ENCODE measurements at regions not wholly inside any gene's neighbourhood (a gene's known extent, or its start where the extent isn't known, plus 50 kb on each side); places are given as distances from the start of the nearest gene placed in this dataset.
"Not testable (repeated sequence)": the region's sequence is repeated elsewhere in the genome, so short reads cannot be mapped to it uniquely, and the experiment has no call there.

DNA sequence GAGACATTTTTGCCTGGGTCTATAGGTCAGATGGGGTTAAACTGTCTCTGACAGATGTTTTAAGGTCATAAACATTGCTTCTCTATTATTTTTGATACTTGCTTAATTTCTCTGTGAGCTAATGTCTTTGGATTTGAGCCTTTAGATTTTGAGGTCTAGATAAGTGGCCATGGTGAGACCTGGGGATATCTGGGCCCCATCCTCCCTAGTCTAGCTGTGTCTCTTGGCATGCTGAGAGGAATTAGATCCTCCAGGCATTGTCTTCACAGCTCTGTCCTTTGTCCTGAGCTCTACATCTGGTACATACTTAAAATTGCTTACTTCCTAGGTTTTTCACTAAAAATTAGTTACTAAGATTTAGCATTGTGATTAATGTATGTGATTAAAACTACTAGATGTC lies 265.0 kb upstream of the NPSR1 start:
- DNase-seq (ENCODE audit: low spot score), result no peak

DNA sequence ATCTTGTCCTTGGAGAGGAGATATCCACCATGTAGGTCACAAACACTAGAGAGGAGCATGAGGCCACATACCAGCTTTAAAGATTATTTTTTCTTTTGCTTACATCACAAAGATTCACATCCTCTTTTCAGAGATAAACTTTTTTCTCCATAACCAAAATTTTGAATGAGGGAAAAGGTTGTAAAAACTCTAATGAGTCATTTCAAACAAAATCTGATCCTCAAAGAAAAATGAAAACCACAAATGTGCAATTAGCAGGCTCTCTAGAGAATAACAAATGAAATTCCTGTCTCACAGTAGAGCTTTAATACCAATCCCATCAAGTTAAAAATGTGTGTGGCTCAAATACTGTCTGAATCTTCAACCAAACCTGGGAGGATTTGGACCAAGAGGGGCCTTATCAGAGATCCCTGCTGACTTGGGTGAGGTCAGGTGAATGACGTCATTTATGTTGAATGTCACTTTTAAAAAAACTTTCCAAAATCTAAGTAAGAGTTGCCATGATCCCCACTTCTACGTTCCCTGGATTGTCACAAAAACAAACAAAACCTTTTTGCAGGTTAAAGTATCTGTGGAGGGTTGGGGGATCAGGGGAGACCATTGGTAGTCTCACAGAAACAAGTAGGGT lies 261.5 kb upstream of the NPSR1 start:
- no peak for DNase-seq (ENCODE audit: low spot score)

DNA sequence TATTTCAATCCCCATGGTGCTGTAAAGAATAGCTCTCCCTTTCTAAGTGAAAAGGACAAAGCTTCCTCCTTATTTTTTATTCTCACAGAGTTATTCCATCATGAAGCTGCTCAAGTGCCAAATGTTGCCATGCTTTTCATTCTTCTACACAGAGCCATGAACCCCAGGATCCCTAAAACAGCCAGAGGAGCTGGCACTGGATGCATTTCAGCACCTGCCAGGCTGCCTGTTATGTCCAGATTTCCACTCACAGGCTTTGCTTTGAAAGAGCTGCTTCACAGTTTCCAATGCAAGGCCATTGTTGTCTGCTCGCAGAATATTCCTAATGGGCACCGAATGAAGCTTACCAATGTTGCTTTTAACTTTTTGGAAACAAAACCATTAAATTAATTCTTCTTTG lies 256.2 kb upstream of the NPSR1 start:
- DNase-seq (ENCODE audit: low spot score), result no peak

DNA sequence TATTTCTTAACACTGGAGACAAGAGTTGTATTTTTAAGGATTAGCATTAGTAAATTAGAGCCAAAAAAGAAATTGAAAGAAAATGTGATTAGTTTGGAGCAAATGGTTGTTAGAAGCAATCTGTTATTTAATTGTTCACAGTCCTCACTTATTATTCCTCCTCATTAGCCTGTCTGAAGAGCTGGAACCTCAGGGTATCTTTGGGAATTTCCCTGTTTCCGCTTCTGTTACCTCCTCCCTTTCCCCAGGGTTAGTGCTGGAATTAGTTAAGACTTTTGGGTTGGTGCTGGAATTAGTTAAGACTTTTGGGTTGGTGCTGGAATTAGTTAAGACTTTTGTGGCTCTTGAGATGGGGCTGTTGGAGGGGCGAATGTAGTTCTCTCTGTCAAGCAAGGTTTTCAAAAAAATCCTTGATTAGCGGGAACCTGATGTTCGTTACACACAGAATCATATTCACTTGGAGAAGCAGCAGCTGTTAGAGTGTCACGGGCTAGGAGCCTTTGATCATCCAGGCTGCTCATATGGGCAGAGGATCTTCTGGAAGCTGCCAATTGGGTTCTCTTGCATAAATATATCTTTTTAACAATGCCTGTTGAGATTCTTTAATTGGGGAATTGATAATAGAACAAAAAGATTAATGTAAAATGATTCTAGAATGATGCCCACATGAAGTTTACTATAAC lies 251.0 kb upstream of the NPSR1 start:
- DNase-seq (ENCODE audit: low spot score), result no peak

DNA sequence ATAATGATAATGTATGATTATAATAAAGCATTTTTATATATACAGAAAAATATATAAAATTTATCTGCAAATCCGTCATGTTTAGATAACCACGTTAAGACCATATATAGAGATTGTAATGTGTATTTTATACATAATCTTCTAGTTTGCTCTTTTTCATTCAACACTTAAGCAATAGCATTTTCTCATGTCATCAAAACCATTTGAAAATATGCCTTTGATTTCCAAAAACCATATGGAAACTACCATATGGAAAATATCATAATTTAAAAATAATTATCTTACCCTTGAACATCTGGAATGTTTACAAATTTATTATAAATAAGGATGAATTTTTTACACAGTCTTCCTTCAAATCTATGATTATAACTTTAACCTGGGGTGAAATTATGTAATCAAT lies 250.4 kb upstream of the NPSR1 start:
- no peak for DNase-seq (ENCODE audit: low spot score)

DNA sequence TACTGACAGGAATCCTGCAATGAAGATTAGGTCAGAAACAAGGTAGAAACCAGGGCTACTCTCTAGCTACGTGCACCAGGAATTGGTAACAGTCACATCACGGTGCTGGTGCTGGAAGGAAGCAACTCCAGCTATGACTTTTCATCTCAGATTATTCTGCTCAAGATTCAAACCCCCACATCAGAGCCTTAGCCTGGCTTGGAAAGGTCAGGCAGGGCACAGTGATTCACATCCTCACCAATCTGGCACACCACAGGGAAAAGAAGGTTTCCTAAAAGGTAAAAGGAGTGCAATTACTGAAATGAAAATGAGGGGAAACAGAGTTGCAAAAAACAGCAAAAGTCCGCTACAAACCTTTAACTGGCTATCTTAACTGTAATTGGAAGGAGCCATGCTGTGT lies 240.2 kb upstream of the NPSR1 start:
- no peak for DNase-seq (ENCODE audit: low spot score)

DNA sequence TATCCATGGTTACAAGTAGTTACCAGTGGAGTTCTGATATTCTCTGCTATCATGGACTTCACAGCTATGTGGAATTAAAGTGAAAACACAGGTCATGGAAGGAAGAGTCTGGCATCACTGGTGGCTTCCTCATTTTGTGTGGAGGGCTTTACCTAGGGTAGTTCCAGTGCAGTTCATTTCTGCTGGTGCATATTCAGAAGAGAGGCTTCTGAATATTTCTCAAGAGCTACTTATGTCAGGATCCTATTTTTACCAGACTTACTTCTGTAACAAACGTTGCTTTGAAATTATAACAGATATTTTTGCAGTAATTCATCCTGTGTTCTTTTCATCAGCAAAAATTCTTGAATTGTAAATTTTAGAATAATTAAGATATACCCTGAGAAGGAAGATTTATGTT lies 236.5 kb upstream of the NPSR1 start:
- no peak for DNase-seq (ENCODE audit: low spot score)

DNA sequence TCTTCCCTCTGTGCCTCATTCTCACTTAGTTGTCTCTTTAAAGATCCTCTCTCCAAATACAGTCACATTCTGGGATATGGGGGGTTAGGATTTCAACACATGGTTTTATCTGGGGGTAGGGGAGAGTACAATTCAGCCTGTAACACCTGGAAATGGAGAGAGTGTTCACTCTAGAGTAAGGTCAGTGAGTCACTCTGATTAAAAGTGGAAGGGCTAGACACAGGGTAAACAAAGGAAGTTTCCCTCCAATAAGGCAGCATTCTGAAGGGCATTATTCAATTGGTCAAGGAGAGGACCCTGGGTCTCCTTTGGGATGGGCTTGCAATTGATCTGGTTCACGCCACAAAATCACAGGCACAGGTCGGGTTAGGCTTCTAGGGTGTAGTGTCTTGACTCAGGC lies 232.8 kb upstream of the NPSR1 start:
- no peak for DNase-seq (ENCODE audit: low spot score)

DNA sequence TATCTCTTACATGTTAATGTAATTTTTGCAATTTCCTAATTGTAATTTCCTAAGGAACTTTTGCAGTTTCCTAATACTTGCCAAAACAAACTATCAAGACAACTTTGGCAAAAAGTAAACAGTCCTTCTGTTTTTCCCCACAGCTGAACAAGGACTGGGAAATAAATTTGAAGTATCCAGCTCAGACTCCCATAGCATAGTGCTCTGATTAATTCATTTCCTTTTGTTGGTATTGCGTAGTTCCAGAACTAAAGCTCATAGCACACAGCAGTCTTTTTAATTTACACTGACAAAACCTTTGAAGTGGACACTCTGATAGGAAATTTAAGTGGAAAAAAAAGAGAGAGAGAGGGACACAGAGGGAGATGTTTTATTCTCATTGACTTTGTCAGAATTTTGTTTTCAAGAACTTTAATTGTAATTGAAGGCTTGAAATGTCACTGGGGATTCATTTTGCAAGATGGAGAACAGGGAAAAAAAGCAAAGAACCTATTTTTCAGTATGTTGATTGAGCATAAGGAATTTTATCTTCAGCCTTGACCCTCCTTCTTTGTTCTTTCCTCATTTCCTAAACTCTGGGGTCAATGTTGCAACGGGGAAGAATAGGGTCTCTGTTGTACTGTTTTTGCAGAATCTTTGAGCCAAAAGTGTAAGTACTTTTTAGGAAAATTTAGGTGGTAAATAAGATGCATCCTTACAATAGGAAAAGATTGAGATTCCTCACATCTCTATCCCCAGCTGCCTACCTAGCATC lies 232.2 kb upstream of the NPSR1 start:
- no peak for DNase-seq (ENCODE audit: low spot score)

DNA sequence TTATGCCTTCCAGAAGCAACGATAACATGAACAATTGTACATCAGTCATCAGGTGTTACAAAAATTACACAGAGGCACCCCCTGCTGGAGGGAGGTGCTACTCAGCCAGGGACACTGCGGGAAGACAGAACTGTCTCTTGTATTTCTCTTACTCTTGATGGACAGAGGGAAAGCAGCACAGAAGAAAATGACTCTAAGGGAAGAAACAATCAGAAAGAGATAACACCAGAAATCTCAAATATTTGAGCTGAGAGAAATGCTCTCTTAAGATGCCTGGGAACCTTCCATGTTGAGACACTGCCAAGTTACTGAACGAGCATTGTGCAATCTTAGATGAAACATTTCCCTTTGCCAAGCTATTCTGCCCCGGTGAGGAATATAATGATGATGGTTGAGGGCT lies 227.6 kb upstream of the NPSR1 start:
- DNase-seq (ENCODE audit: low spot score), result no peak

DNA sequence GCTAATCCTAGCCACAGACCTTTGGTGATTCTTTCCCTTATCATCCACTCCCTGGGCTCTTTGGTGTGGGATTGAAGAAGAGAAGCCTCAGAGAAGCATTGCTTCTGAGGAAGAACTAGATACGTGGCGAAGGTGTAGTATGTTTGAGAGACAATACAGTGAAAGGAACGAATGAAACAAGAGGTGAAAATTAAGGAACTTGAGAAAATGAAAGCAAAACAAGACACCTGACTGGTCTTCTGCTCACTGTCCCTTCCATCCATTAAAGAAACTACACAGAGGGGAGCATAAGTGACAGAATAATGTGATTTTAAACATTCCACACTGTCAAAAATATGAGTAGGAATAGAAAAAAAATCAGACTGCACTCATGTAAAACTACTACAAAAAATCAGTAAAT lies 219.6 kb upstream of the NPSR1 start:
- DNase-seq (ENCODE audit: low spot score), result no peak

DNA sequence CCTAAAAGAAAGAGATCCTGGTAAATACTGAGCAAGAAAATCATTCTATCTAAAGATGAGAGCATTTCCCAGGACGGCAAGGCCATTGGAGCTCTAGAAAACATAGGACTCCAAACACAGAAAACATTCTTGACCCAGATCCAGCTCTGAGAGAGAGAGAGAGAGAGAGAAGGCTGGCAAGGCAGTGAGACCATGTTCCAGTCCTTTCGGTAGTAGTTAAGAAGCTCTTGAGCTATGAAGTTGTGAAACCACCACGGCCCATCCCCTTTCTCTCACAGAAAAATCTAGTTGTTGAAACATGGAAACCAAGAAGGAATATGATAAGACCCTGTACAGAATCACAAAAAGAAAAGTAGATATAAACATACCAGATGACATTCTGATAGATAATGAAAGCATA lies 212.4 kb upstream of the NPSR1 start:
- DNase-seq (ENCODE audit: low spot score), result no peak

DNA sequence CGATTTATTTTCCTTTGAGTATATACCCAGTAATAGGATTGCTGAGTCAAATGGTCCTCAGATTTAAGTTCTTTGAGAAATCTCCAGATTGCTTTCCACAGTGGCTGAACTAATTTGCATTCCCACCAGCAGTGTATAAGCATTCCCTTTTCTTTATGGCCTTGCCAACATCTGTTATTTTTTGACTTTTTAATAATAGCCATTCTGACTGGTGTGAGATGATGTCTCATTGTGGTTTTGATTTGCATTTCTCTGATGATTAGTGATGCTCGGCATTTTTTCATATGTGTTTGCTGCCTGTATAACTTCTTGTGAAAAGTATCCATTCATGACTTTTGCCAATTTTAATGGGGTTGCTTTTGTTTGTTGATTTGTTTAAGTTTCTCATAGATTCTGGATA lies 209.5 kb upstream of the NPSR1 start:
- not testable (repeated sequence) for DNase-seq (ENCODE audit: low spot score)

DNA sequence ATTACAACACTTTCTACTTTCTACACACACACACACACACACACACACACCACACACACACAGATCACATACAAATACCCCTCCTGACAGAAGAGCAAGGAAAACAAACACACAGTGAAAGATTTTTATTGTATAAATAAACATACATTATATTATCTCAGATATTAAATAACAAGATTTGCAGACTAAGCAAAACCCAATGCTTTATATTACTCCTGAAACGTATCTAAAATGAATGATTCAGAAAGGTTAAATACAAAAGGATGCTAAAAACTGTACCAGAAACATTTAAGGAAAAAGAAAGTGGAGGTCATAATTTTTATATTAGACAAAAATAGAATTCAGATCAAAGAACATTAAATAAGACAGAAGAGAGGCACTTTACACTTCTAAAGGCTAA lies 208.3 kb upstream of the NPSR1 start:
- DNase-seq (ENCODE audit: low spot score), result no peak

DNA sequence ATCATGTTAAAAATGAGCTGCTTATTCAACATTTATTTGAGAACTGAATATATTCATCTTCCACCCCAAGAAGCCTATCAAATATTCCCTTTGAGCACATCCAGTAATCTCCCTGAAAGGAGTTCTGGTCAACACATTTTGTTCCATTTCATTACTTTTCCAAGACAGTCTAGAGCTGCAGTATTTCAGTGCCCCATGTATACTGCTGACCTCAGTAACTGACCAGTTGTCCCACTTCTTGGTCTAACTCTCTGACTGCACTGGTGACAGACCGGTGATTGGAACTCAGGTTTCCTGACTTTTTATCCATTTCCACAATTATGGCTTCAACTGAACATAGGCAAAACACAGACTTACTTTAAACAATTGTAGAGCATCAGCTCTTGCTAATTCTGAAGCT lies 206.8 kb upstream of the NPSR1 start:
- no peak for DNase-seq (ENCODE audit: low spot score)

DNA sequence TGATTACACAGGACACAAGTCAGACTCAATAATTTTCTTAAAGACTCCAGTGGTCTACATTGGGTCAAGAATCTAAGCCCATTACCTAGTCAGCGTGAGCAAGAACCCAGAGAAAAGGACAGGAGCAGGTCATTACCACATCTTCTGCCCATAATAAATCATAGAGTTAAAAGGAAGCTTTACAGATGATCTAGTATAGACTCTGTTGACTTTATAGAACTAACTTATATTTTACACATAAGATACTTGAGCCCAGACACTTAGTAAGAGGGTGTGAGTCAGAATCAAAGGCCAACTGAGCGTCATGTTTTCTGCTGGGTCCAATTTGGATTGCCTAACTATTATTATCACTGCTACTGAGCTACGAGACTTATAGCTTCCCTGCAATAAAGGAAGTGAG lies 206.1 kb upstream of the NPSR1 start:
- DNase-seq (ENCODE audit: low spot score), result no peak

DNA sequence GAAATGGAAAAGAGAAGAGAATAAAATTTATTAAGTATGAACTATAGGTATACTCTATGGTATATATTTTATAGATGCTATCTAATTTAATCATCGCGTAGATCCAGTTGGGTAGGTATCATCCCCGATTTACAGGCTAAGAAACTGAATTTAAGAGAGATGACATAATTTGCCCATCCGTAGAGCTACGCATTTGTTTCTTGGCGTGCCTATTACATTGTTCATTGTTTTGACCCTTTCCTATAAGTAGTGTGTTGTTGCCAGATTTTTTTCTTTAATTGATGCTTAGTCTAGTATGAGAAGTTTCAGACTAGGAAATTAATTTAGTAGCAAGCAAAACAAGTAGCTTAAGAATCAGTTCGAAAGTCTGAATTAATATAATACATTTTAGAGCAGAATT lies 205.7 kb upstream of the NPSR1 start:
- DNase-seq (ENCODE audit: low spot score), result no peak

DNA sequence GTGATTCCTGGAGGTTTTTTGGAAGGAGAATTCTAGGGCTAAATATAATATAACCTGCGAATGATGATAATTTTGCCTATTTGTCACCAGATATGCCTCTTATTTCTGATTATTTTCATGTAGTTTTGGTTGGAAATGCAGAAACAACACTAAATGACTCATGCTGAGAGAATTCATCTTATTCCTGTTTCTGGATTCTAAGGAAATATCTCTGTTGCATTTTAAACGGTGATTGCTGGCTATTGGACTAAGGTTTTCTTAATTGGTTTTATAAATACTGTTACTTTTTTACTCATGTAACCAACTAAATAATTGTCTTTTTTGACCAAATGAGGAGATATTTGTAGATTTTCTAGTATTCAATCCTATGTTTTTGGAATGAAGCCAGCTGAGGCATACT lies 204.9 kb upstream of the NPSR1 start:
- no peak for DNase-seq (ENCODE audit: low spot score)

DNA sequence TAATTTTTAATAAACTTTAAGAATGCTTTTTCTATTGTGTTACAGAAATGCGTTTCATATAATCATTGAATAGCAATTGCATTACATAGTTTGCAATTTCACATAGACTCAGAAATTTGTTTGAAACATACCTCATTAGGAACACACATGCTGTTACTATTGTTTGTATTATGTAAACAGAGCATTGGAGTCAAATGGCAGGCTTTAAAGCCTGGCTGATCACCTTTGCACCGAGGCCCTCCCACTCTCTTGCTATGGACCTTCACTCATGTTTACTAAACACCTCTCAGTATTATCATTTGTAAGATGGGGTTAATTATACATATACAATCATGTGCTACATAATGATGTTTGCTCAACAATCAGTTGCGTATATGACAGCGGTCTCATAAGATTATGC lies 203.6 kb upstream of the NPSR1 start:
- no peak for DNase-seq (ENCODE audit: low spot score)

DNA sequence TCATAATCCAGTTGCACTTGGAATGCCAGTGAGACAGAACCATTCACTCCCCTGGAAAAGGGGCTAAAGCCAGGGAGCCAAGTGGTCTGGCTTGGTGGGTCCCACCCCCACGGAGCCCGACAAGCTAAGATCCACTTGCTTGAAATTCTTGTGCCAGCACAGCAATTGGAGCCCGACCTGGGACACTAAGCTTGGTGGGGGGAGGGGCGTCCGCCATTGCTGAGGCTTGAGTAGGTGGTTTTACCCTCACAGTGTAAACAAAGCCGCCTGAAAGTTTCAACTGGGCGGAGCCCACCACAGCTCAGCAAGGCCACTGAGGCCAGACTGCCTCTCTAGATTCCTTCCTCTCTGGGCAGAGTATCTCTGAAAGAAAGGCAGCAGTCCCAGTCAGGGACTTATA lies 200.7 kb upstream of the NPSR1 start:
- no peak for DNase-seq (ENCODE audit: low spot score)

DNA sequence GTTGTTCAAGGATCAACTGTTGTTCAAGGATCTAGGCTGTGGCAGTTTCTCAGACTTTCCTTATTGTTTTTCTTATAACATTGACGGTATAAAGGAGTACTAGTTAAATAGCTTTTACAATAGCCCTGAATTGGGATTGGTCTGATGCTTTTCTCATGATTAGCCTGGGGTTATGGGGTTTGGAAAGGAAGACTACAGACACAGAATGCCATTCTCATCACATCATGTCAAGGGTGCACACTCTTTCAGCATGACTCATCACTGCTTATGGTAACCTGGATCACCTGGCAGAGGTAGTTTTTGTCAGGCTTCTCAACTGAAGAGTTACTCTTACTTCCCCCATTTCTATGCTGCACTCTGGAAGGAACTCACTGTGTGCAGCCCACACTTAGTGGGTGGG lies 194.2 kb upstream of the NPSR1 start:
- DNase-seq (ENCODE audit: low spot score), result no peak

DNA sequence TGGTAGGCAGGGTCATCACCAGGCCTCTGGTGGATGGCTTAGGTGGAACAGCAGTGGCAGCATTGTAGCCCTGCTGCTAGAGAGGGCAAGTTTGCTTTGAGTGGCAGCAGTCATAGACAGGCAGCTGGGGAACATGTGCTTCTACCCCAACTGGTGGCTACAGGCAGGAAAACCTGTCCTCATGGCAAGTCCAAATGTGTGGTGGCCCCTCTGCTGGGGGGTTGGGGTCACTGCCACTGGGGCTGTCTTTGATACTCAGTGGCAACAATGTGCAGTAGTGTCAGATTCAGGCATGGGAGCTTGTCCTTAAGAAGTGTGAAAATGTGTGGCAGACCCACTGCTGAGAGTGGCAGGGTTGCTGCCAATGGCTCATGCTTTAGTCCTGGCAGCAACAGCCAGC lies 186.2 kb upstream of the NPSR1 start:
- no peak for DNase-seq (ENCODE audit: low spot score)

DNA sequence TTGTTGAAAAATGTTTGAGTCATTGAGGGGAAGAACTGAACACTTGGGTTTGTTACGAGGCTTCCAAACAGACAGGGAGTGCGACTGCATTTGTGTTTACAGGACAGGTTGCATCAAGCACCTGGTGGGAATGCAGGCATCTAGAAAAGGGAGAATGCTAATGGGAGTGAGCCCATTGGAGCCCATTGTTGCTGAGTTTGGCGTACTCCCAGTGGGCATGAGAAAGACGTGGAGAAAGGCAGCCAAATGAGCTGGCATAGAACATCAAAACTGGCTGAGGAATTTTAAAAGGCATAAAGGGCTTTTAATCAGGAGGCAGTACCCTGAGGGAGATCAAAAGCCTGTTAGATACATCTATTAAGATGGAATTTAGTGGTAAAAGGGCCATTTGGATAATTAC lies 171.6 kb upstream of the NPSR1 start:
- no peak for DNase-seq (ENCODE audit: low spot score)

Measured in ecto neural progenitor cell (in vitro differentiated cells).